ENCODE measurements at regions not wholly inside any gene's neighbourhood (a gene's known extent, or its start where the extent isn't known, plus 50 kb on each side); places are given as distances from the start of the nearest gene placed in this dataset.

DNA sequence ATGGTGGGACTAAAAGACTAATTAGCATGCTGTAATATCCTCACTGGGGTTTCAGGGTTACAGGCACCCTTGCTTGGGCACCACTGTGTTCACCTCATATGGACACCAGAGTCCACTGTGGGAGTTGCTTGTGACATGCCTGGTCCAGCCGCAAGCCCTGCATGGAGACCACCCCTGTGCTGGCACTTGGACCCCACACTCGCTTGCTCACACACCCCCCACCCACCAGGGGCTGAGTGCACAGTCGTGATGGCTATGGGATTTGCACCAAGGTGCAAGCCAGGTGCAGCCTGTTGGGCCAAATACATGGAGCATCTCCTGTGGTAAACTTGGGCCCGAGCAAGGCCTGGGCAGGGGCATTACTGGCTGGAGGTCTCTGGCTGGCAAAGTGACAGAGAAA lies 129.1 kb downstream of the SYT10 start:
- H3K9me3 Mint-ChIP-seq (ENCODE audit: unreplicated experiment), result no peaks in the 10 kb centered on the region
- peaks cover 1% of the 10 kb centered on the region for H3K27me3 Mint-ChIP-seq (ENCODE audit: unreplicated experiment)
- H3K36me3 Mint-ChIP-seq (ENCODE audit: low read depth, unreplicated experiment), result no peaks in the 10 kb centered on the region
- H3K27ac Mint-ChIP-seq (ENCODE audit: unreplicated experiment), result no peak overlapping the region
- DNase-seq (ENCODE audit: low spot score), result no peak
- TF ChIP-seq, protein P1, sequence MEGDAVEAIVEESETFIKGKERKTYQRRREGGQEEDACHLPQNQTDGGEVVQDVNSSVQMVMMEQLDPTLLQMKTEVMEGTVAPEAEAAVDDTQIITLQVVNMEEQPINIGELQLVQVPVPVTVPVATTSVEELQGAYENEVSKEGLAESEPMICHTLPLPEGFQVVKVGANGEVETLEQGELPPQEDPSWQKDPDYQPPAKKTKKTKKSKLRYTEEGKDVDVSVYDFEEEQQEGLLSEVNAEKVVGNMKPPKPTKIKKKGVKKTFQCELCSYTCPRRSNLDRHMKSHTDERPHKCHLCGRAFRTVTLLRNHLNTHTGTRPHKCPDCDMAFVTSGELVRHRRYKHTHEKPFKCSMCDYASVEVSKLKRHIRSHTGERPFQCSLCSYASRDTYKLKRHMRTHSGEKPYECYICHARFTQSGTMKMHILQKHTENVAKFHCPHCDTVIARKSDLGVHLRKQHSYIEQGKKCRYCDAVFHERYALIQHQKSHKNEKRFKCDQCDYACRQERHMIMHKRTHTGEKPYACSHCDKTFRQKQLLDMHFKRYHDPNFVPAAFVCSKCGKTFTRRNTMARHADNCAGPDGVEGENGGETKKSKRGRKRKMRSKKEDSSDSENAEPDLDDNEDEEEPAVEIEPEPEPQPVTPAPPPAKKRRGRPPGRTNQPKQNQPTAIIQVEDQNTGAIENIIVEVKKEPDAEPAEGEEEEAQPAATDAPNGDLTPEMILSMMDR (IDR thresholded peaks at IDR 0.05; ENCODE audit: unreplicated experiment), result no peak
- no peaks in the 10 kb centered on the region for H3K4me1 Mint-ChIP-seq (ENCODE audit: unreplicated experiment)
- no peak overlapping the region for H3K4me3 Mint-ChIP-seq (ENCODE audit: unreplicated experiment)

DNA sequence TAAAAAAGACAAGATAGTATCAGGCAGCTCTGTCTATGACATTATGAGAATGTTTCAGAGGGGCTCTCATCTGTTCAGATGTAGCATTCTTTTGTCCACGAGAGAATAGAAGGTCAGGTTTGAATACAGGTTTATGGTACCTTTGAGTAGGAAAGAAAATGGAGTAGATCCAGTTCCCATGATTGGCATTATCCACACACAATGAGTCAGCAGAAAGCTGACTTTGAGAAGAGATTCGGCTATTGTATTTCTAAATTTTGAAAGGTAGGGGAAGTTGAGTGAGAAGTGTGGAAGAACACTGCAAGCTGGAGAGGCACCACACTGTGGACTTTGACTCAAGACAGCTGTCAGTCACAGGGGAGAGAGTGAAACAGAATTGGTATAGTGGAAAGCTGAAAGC lies 135.4 kb downstream of the SYT10 start:
- no peaks in the 10 kb centered on the region for H3K36me3 Mint-ChIP-seq (ENCODE audit: low read depth, unreplicated experiment)
- H3K27ac Mint-ChIP-seq (ENCODE audit: unreplicated experiment), result no peak overlapping the region
- H3K9me3 Mint-ChIP-seq (ENCODE audit: unreplicated experiment), result no peaks in the 10 kb centered on the region
- no peak overlapping the region for H3K4me3 Mint-ChIP-seq (ENCODE audit: unreplicated experiment)
- no peak for DNase-seq (ENCODE audit: low spot score)
- TF ChIP-seq, protein P1 (IDR thresholded peaks at IDR 0.05; ENCODE audit: unreplicated experiment), result no peak
- H3K4me1 Mint-ChIP-seq (ENCODE audit: unreplicated experiment), result no peaks in the 10 kb centered on the region
- H3K27me3 Mint-ChIP-seq (ENCODE audit: unreplicated experiment), result no peaks in the 10 kb centered on the region

DNA sequence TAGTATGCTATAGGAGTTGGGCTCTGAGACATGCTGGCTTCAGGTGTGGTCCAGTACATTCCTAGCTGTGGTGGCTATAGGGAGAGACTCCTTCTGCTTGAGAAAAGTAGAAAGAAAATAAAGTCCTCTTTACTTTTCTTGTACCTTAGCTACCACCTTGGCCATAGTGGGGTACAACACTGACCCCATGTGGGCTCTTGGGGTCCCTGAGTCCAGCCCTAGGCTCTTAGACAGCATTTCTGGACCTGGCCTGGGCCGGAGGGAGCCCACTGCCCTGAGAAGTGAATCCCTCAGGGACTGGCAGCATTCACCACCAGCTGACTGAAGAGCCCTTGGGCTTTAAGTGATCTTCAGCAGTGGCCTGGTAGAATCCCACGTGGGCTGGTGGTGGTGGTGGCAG lies 143.1 kb downstream of the SYT10 start:
- no peak for DNase-seq (ENCODE audit: low spot score)
- no peak overlapping the region for H3K4me3 Mint-ChIP-seq (ENCODE audit: unreplicated experiment)

DNA sequence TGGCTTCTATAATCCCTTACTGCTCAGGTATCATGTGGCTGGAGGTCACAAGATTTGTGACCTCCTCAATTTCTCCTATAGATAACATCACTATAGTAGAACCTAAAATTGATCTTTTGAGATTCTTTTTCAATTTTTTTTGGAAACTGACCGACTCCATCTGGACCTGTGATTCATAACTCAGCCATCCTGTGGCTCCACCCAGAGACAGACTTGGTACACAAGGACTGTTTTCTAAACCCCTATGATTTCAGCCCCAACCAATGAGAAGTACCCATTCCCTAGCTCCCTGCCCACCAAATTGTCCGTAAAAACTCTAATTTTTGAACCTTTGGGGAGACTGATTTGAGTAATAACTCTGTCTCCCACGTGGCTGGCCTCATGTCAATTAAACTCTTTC lies 148.9 kb downstream of the SYT10 start:
- TF ChIP-seq, protein P1 (IDR thresholded peaks at IDR 0.05; ENCODE audit: unreplicated experiment), result no peak
- no peak overlapping the region for H3K4me3 Mint-ChIP-seq (ENCODE audit: unreplicated experiment)
- H3K36me3 Mint-ChIP-seq (ENCODE audit: low read depth, unreplicated experiment), result no peaks in the 10 kb centered on the region
- no peaks in the 10 kb centered on the region for H3K4me1 Mint-ChIP-seq (ENCODE audit: unreplicated experiment)
- H3K27me3 Mint-ChIP-seq (ENCODE audit: unreplicated experiment), result no peaks in the 10 kb centered on the region
- no peaks in the 10 kb centered on the region for H3K9me3 Mint-ChIP-seq (ENCODE audit: unreplicated experiment)
- no peak for DNase-seq (ENCODE audit: low spot score)
- H3K27ac Mint-ChIP-seq (ENCODE audit: unreplicated experiment), result no peak overlapping the region

More for the DNA sequence above, 143.1 kb downstream of the SYT10 start:
- Mint-ChIP-seq H3K27ac (ENCODE audit: unreplicated experiment) (no peak overlapping the region), H3K36me3 (ENCODE audit: low read depth, unreplicated experiment) (no peaks in the 10 kb centered on the region), H3K9me3 (ENCODE audit: unreplicated experiment) (no peaks in the 10 kb centered on the region), H3K27me3 (ENCODE audit: unreplicated experiment) (no peaks in the 10 kb centered on the region), H3K4me1 (ENCODE audit: unreplicated experiment) (no peaks in the 10 kb centered on the region)
- TF ChIP-seq, protein P1 (IDR thresholded peaks at IDR 0.05; ENCODE audit: unreplicated experiment), result no peak

GRCh38 chr12:33283054-33283453 lies 156.6 kb downstream of the SYT10 start:
- Mint-ChIP-seq H3K27me3 (ENCODE audit: unreplicated experiment) (no peaks in the 10 kb centered on the region), H3K4me3 (ENCODE audit: unreplicated experiment) (no peak overlapping the region), H3K9me3 (ENCODE audit: unreplicated experiment) (peaks cover 28% of the 10 kb centered on the region), H3K27ac (ENCODE audit: unreplicated experiment) (no peak overlapping the region), H3K36me3 (ENCODE audit: low read depth, unreplicated experiment) (peaks cover 14% of the 10 kb centered on the region), H3K4me1 (ENCODE audit: unreplicated experiment) (no peaks in the 10 kb centered on the region)
- no peak for DNase-seq (ENCODE audit: low spot score)
- TF ChIP-seq, protein P1 (IDR thresholded peaks at IDR 0.05; ENCODE audit: unreplicated experiment), result no peak
